AG04449 (cell line): ENCODE measurements at regions not wholly inside any gene's neighbourhood (a gene's known extent, or its start where the extent isn't known, plus 50 kb on each side); places are given as distances from the start of the nearest gene placed in this dataset.

ENCODE experiments used
- CTCF ChIA-PET: fragments of 350-600 bp; formaldehyde crosslinking; extraction: SDS; loops from one replicate; lab custom pipeline; 2021; ENCODE audit warnings: antibody characterized with exemption; lab: Yijun Ruan, JAX
- POLR2A ChIA-PET: fragments of 400-600, 350-600 bp; formaldehyde crosslinking; extraction: SDS; loops from one replicate; lab custom pipeline; 2020; ENCODE audit warnings: antibody characterized with exemption, inconsistent platforms; lab: Yijun Ruan, JAX
- DNase-seq: peaks from one replicate; pipeline ENCODE4 v3.0.0-alpha.2; 2010; ENCODE audit warnings: low read depth, low spot score
- H3K4me3 ChIP-seq: 2 replicates; pipeline ENCODE4 v1.5.1; 2011; ENCODE audit warnings: low read depth, mild to moderate bottlenecking, control low read depth, low read length
- CTCF ChIP-seq: IDR thresholded peaks from one replicate; pipeline ENCODE4 v1.5.1; 2011; ENCODE audit warnings: mild to moderate bottlenecking, moderate library complexity, low read length, control low read depth, inconsistent platforms; ENCODE audit not compliant: insufficient read depth; ENCODE audit errors: missing control alignments

DNA sequence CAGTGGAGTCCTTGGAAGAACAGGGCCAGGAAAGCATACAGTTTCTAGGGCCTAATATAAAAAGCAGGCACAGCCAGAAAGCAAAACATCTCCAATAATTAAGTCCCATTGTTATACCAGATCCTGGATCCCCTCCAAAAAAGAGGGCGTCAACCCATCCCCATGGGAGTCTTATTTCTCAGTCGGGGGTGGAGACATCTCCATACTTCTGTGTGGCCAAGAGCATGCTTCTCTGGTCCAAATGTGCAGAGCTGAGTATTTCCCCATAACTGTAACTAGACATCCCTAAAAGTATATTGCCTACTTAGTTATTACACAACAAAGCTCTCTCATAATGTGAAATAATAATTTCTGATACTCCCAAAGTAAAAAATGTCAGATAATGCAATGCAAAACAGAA lies 104.2 kb upstream of the SOX13 start:
- ChIA-PET CTCF (no interaction called here), POLR2A (no interaction called here)
- DNase-seq, result no peak
- no peak for TF ChIP-seq CTCF
- no peak overlapping the region for H3K4me3 ChIP-seq

DNA sequence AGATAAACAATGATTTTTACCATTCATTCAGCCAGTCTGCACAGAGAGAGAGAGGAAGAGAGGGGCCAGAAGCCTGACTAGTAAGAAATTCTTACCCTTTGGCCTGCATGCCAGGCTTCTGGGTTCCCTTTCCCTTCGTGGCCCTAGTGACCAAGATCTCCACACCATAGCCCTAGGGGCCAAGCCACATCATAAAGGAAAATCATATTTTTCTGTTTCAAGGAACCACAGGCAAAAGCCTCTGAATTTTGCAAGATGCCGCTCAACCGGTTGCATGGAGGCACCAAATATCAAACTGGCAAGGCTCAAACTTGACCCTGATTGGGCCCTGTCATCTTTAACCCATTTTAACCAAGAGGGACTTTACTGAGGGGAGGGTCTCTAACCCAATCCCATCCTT lies 103.1 kb upstream of the SOX13 start:
- DNase-seq, result no peak
- ChIA-PET POLR2A (no interaction called here), CTCF (no interaction called here)
- no peak for TF ChIP-seq CTCF
- no peak overlapping the region for H3K4me3 ChIP-seq

DNA sequence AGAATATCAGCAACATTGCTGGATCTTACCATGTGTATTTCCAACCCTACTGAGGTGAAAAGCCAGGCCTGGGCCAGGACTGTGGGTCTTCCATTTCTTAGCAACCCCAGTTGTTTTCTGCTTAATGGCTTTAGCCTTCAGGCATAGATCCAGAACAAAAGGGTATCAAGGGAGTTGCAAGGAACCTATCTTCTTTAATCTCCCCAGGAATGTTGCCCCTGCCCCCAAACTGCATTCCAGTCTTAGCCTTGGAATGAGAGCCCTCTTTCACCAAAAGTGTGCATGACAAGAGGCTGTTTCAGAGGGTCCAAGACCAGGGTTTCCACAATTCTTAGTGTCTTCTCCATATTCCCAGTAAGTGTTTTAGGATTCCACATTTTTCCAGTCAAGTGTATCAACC lies 87.9 kb upstream of the SOX13 start:
- POLR2A ChIA-PET, result no interaction called here
- TF ChIP-seq CTCF, result no peak
- no peak overlapping the region for H3K4me3 ChIP-seq
- CTCF ChIA-PET, result no interaction called here
- no peak for DNase-seq

GRCh38 chr1:203985676-203986075 lies 87.2 kb upstream of the SOX13 start:
- CTCF ChIA-PET, result no interaction called here
- no peak for TF ChIP-seq CTCF
- POLR2A ChIA-PET, result no interaction called here
- no peak for DNase-seq
- H3K4me3 ChIP-seq, result no peak overlapping the region

GRCh38 chr1:203986887-203987461 lies 85.9 kb upstream of the SOX13 start:
- no peak overlapping the region for H3K4me3 ChIP-seq
- DNase-seq, result no peak
- POLR2A ChIA-PET, result no interaction called here
- TF ChIP-seq CTCF, result no peak
- CTCF ChIA-PET, result no interaction called here

DNA sequence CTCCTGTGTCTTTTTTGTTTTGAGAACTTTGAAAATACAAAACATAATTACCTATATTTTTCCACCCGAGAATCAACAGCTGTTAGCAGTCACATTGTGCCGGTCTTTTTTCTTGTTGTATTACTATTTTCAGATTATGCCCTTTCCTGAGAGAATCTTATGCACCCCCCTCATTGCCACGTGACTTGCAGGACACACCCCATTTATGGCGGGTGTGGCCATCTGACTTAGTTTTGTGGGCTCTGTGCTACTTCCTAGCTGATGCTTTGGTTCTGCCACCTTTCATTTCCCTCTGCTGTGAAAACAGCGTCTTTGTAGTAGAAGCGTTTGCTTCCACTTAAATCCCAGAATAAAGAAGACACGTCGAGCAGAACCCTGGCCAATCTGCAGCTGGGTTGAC lies 82.8 kb upstream of the SOX13 start:
- ChIA-PET CTCF (no interaction called here), POLR2A (no interaction called here)
- H3K4me3 ChIP-seq, result no peak overlapping the region
- no peak for DNase-seq
- TF ChIP-seq CTCF, result no peak
